ENCODE measurements at regions not wholly inside any gene's neighbourhood (a gene's known extent, or its start where the extent isn't known, plus 50 kb on each side); places are given as distances from the start of the nearest gene placed in this dataset.

- Histone ChIP-seq H3K27ac (no peak overlapping the region), H3K9me3 (no peaks in the 10 kb centered on the region), H3K4me1 (no peaks in the 10 kb centered on the region), H3K4me3 (no peak overlapping the region), H3K36me3 (no peaks in the 10 kb centered on the region), H3K27me3 (no peaks in the 10 kb centered on the region)
- TF ChIP-seq, protein P1, sequence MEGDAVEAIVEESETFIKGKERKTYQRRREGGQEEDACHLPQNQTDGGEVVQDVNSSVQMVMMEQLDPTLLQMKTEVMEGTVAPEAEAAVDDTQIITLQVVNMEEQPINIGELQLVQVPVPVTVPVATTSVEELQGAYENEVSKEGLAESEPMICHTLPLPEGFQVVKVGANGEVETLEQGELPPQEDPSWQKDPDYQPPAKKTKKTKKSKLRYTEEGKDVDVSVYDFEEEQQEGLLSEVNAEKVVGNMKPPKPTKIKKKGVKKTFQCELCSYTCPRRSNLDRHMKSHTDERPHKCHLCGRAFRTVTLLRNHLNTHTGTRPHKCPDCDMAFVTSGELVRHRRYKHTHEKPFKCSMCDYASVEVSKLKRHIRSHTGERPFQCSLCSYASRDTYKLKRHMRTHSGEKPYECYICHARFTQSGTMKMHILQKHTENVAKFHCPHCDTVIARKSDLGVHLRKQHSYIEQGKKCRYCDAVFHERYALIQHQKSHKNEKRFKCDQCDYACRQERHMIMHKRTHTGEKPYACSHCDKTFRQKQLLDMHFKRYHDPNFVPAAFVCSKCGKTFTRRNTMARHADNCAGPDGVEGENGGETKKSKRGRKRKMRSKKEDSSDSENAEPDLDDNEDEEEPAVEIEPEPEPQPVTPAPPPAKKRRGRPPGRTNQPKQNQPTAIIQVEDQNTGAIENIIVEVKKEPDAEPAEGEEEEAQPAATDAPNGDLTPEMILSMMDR (IDR thresholded peaks at IDR 0.05), result no peak
- intact Hi-C loops (cut with DNase I), result no loop called here
- no peak for DNase-seq
- WGBS, 2 donors, result 81 to 98% methylated on average over 5 of the region's 5 CpGs
- ATAC-seq, result no peak
Observed at GRCh38 chr20:6471110-6471647, 296.3 kb upstream of the BMP2 start.

DNA sequence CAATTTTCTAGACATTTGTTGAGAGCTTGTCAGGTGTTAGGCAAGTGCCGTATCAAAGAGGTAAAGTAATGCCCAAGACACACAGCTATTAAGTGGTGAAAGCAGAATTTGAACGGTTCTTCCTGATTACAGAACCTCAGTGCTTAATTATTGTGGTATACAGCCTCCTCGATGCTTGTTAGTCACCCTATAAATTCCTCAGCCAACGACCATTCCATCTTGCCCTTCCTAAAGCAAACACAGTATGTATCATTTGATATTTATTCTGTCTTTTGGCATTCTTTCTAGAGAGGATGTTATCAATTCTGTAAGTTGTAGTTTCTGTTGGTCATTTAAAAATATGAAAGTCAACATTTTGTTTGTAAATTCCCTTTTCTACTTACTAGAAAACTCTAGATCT lies 297.8 kb upstream of the BMP2 start:
- 64 to 69% methylated on average over 4 of the region's 4 CpGs for WGBS, 2 donors
- intact Hi-C loops (cut with DNase I), result no loop called here
- DNase-seq, result no peak

GRCh38 chr20:6468423-6469116 lies 298.9 kb upstream of the BMP2 start:
- DNase-seq, result no peak
- Histone ChIP-seq H3K9me3 (no peaks in the 10 kb centered on the region), H3K36me3 (no peaks in the 10 kb centered on the region), H3K27ac (no peak overlapping the region), H3K4me3 (no peak overlapping the region), H3K27me3 (no peaks in the 10 kb centered on the region), H3K4me1 (no peaks in the 10 kb centered on the region)
- ATAC-seq, result no peak
- WGBS, 2 donors, result 50 to 63% methylated on average over 2 of the region's 2 CpGs
- TF ChIP-seq, protein P1 (IDR thresholded peaks at IDR 0.05), result no peak
- intact Hi-C loops (cut with DNase I), result no loop called here

More for the DNA sequence above, 297.8 kb upstream of the BMP2 start:
- Histone ChIP-seq H3K27me3 (no peaks in the 10 kb centered on the region), H3K27ac (no peak overlapping the region), H3K4me1 (no peaks in the 10 kb centered on the region), H3K4me3 (no peak overlapping the region), H3K36me3 (no peaks in the 10 kb centered on the region), H3K9me3 (no peaks in the 10 kb centered on the region)
- TF ChIP-seq, protein P1 (IDR thresholded peaks at IDR 0.05), result no peak
- ATAC-seq, result no peak

- TF ChIP-seq, protein P1 (IDR thresholded peaks at IDR 0.05), result no peak
- WGBS, 2 donors, result 47 to 49% methylated on average over 2 of the region's 2 CpGs
- no peaks in the 10 kb centered on the region for H3K36me3 ChIP-seq
- no peak overlapping the region for H3K27ac ChIP-seq
- DNase-seq (no peak), ATAC-seq (no peak)
- H3K9me3 ChIP-seq, result no peaks in the 10 kb centered on the region
- H3K27me3 ChIP-seq, result no peaks in the 10 kb centered on the region
- H3K4me3 ChIP-seq, result no peak overlapping the region
- no peaks in the 10 kb centered on the region for H3K4me1 ChIP-seq
- intact Hi-C loops (cut with DNase I), result no loop called here
Observed at GRCh38 chr20:6467562-6467961, 299.9 kb upstream of the BMP2 start.

Measured in heart right ventricle (tissue), 16 donors.